GM12873 (cell line): ENCODE measurements at regions not wholly inside any gene's neighbourhood (a gene's known extent, or its start where the extent isn't known, plus 50 kb on each side); places are given as distances from the start of the nearest gene placed in this dataset.

Experiments
- TF ChIP-seq, protein P1 (sequence below): IDR thresholded peaks from 2 replicates; pipeline ENCODE4 v1.5.1; 2012; ENCODE audit warnings: low read depth, mild to moderate bottlenecking, moderate library complexity, low read length, control low read depth; ENCODE audit not compliant: insufficient read depth; ENCODE audit errors: missing control alignments

DNA sequence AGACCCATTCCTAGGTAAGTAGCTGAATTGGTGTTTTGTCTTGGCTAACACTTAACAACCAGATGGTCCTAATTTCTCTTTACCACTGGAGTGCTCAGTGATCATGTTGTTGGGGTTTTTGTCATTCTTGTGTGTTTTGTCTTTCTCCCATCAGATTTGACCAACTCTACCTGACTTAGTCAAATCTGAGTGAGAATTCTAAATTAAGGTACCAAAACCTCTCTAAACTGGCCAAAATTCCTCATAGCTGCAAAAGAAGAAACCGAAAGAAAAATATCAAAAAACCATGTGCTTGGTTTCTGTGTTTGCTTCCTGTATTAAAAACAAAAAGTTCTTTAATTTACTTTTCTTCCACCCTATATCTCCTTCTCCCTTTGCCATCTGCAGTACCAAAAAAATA, 350.7 kb upstream of the SPHKAP start:
- TF ChIP-seq, protein P1, sequence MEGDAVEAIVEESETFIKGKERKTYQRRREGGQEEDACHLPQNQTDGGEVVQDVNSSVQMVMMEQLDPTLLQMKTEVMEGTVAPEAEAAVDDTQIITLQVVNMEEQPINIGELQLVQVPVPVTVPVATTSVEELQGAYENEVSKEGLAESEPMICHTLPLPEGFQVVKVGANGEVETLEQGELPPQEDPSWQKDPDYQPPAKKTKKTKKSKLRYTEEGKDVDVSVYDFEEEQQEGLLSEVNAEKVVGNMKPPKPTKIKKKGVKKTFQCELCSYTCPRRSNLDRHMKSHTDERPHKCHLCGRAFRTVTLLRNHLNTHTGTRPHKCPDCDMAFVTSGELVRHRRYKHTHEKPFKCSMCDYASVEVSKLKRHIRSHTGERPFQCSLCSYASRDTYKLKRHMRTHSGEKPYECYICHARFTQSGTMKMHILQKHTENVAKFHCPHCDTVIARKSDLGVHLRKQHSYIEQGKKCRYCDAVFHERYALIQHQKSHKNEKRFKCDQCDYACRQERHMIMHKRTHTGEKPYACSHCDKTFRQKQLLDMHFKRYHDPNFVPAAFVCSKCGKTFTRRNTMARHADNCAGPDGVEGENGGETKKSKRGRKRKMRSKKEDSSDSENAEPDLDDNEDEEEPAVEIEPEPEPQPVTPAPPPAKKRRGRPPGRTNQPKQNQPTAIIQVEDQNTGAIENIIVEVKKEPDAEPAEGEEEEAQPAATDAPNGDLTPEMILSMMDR: no peak

DNA sequence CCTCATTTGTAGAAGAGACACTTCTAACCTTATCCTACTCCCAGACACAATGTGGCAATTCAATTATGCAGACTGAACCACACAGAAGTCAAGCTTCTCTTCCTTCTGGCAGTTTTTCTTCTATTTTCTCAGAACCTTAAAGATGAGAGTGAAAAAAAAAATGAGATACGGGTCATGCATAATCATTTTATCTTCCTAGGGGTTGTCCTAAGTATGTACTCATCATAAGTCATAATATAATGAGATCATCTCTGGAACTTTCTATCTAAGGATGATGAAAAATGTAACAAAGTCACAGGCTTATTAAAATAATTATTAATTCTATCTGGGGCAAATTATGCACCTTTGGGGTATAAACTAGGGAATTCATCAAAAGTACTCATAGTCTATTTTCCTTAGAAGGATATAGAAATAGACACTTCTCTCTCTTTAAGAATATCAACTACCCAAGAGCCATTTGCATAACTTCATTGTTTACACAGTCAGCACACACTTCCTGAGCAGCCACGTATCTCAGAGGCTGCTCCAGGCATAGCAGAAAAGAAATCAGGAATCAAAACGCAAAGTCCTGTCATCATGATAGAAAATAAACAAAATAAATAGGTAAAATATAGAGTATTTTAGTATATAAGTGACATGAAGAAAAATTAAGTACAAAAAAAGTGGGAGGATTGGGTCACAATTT, 345.9 kb upstream of the SPHKAP start:
- TF ChIP-seq, protein P1: no peak

DNA sequence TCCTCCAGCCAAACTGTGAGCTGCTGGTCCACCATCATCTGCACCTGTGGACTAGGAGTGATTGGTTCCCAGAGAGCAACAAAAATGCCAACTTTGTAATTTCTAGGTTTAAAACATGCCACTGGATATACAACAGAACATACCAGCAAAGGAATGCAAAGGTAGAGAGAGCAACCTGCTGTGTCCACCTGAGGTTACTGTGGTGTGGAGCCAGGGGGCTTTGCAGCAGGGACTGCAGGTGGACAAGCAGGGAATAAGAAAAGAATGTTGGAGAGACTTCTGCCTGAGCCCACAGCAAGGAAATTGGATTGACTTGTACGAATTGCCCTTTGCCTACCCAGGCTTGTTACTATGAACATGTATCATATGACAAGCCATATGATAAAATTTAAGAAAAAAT, 345.2 kb upstream of the SPHKAP start:
- TF ChIP-seq, protein P1: no peak

DNA sequence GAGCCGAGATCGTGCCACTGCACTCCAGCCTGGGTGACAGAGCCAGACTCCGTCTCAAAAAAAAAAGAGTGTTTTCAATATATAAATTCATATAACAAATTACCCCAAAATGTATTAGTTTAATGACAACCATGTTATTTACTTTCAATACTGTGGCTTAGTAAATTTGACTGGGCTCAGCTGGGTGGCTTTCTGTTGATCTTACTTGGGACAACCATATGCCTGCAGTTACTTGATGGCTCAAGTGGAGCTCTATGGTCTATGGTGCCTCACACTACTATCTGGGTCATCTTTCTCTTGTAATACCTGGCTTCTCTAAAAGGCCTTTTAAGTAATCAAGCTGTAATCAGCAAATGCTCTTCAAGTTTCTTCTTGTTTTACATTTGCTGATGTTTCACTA, 341.5 kb upstream of the SPHKAP start:
- TF ChIP-seq, protein P1: no peak

DNA sequence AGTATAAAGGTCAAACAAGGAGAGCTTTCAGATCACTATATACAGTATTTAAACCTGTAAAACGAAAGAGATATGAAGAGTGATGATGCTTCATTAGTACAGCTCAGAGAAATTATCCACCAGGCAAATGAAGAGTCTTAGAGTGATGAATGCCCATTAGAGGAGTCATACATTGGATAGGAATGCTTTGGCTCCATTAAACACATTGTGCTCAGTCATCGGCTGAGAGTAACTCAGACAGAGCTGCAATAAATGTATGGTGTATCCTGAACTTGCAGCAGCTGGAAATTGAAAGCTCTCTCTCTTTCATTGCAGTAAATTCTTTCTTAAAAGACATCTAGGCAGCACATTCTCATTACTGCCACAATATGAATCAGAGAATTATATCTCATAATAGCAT, 340.8 kb upstream of the SPHKAP start:
- TF ChIP-seq, protein P1: no peak

DNA sequence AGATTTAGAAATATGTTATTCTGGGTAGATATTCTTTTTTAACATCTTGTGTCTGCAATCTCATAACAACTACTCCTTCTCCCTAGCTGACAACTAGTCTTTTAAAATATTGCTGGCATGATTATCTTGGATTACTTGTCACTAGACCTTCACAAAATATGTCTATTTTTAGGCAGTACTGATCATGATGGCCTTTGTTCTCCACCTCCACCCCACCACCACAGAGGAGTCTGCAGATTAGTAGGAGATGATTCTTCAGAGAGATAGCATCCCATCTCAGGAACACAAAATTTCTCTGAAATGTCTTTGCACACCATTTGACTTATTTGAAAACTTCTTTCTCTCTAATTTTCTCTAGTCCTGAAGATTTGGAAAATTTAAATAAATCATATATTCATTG, 338.1 kb upstream of the SPHKAP start:
- TF ChIP-seq, protein P1: no peak

DNA sequence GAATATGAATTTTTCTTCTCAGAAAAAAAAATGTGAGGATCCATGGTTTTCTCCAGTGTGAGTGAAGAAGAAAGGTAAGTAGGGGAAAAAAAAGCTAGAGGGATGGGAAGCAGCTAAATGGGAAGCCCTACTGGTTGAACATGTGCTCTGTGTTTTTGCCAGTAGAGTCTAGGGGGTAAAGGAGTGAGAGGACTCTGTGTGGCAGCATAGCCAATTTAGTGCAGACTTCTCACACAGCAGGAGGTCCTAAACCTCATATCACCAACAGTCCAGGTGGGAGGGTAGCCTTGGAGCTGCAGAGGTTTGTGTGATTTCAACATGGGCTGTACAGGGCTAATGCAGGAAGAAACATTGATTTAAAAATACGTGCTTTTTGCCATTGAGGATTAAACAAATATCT, 334.5 kb upstream of the SPHKAP start:
- TF ChIP-seq, protein P1: no peak

DNA sequence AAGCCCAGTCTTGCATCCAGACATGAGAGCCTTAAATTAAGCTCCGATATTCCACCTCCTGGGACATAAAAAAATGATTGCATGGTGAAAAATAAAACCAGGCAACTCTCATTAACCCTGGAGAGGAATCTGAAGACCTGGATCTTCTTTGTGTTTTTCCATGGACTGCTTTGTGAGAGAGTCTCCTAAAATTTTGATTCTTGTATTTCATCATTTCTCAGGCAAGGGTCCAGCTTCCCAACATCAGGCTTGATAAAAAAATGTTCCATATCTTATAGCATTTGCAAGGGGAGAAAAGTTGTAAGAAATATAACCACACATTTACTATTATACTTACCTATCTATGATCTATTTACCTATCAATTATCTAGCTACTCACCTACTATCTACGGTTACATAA, 327.5 kb upstream of the SPHKAP start:
- TF ChIP-seq, protein P1: no peak
